ENCODE measurements at regions not wholly inside any gene's neighbourhood (a gene's known extent, or its start where the extent isn't known, plus 50 kb on each side); places are given as distances from the start of the nearest gene placed in this dataset.

GRCh38 chrX:69396916-69397315 is 107.2 kb upstream of the NALF2 start:
- TF ChIP-seq, protein P1, sequence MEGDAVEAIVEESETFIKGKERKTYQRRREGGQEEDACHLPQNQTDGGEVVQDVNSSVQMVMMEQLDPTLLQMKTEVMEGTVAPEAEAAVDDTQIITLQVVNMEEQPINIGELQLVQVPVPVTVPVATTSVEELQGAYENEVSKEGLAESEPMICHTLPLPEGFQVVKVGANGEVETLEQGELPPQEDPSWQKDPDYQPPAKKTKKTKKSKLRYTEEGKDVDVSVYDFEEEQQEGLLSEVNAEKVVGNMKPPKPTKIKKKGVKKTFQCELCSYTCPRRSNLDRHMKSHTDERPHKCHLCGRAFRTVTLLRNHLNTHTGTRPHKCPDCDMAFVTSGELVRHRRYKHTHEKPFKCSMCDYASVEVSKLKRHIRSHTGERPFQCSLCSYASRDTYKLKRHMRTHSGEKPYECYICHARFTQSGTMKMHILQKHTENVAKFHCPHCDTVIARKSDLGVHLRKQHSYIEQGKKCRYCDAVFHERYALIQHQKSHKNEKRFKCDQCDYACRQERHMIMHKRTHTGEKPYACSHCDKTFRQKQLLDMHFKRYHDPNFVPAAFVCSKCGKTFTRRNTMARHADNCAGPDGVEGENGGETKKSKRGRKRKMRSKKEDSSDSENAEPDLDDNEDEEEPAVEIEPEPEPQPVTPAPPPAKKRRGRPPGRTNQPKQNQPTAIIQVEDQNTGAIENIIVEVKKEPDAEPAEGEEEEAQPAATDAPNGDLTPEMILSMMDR (IDR thresholded peaks at IDR 0.05; ENCODE audit: borderline replicate concordance, extremely low read depth, low read length, poor library complexity, severe bottlenecking): no peak
- TF ChIP-seq EZH2 (IDR thresholded peaks at IDR 0.05; ENCODE audit: borderline replicate concordance, low read depth, low read length, severe bottlenecking): no peak
